Smooth muscle cell (in vitro differentiated cells): ENCODE measurements at regions not wholly inside any gene's neighbourhood (a gene's known extent, or its start where the extent isn't known, plus 50 kb on each side); places are given as distances from the start of the nearest gene placed in this dataset.

Experiments used
- DNase-seq: peaks from one replicate; lab custom pipeline; 2025; ENCODE audit not compliant: unreplicated experiment; lab: John Stamatoyannopoulos, UW
- H2AFZ ChIP-seq: fragments of 200-600 bp; sonication (generic); 2 replicates; pipeline ENCODE4 v1.6.0; 2016; ENCODE audit warnings: antibody characterized with exemption, low read depth, mild to moderate bottlenecking
- H3F3A ChIP-seq: fragments of 200-600 bp; sonication (generic); 2 replicates; pipeline ENCODE4 v1.6.0; 2017; ENCODE audit warnings: antibody characterized with exemption, low read depth
- H3K27ac ChIP-seq: fragments of 200-600 bp; sonication (generic); 2 replicates; pipeline ENCODE4 v1.5.1; 2016; ENCODE audit warnings: low read depth, mild to moderate bottlenecking
- H3K27me3 ChIP-seq: fragments of 200-600 bp; sonication (generic); 2 replicates; pipeline ENCODE4 v1.6.1; 2016; ENCODE audit warnings: low read depth, mild to moderate bottlenecking
- H3K36me3 ChIP-seq: fragments of 200-600 bp; sonication (generic); 2 replicates; pipeline ENCODE4 v1.5.1; 2016; ENCODE audit warnings: low read depth
- H3K4me1 ChIP-seq: fragments of 200-600 bp; sonication (generic); 2 replicates; pipeline ENCODE4 v1.5.1; 2016; ENCODE audit warnings: low read depth
- H3K4me2 ChIP-seq: fragments of 200-600 bp; sonication (generic); 2 replicates; pipeline ENCODE4 v1.6.0; 2016; ENCODE audit warnings: mild to moderate bottlenecking
- H3K4me3 ChIP-seq: fragments of 200-600 bp; sonication (generic); 2 replicates; pipeline ENCODE4 v1.5.1; 2016; ENCODE audit warnings: mild to moderate bottlenecking
- H3K79me2 ChIP-seq: fragments of 200-600 bp; sonication (generic); 2 replicates; pipeline ENCODE4 v1.6.0; 2016; ENCODE audit warnings: low read depth, mild to moderate bottlenecking
- H3K9ac ChIP-seq: fragments of 200-600 bp; sonication (generic); 2 replicates; pipeline ENCODE4 v1.6.0; 2016; ENCODE audit warnings: low read depth
- H3K9me3 ChIP-seq: fragments of 200-600 bp; sonication (generic); replicated peaks from 2 replicates; pipeline ENCODE4 v1.5.1; 2016; ENCODE audit warnings: low read depth
- H4K20me1 ChIP-seq: fragments of 200-600 bp; sonication (generic); 2 replicates; pipeline ENCODE4 v1.6.0; 2016; ENCODE audit warnings: low read depth
- WGBS: methylation state at CpG from one replicate; pipeline ENCODE4 v1.1.7; 2016; ENCODE audit warnings: low lambda C conversion rate; 5-methylcytosine and 5-hydroxymethylcytosine counted together
- TF ChIP-seq, protein P1 (sequence below): fragments of 200-600 bp; sonication (generic); IDR thresholded peaks from 2 replicates; pipeline ENCODE4 v1.5.1; 2017; ENCODE audit warnings: borderline replicate concordance, mild to moderate bottlenecking, antibody characterized with exemption; ENCODE audit not compliant: insufficient read depth, poor library complexity, severe bottlenecking

DNA sequence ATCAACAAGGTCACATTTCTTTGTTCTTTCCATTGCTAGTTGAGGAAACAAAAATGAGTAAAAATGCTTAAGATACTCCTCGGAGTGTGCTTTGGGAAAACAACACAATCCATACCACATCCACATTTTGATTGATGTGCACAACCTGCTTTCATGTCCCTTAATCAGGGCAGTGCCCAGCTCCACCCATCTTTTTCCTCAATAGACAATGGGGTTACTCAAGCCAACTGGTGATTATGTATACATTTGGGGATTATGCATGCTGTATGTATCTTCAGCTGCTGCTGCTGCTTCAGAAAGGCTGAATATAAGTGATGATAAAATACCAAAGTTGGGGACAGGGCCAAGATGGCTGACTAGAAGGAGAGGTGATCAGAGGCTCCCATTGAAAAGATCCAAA, 155.2 kb upstream of the VGLL2 start:
- Histone ChIP-seq H3K36me3 (no peaks in the 10 kb centered on the region), H3K27ac (no peak overlapping the region), H2AFZ (no peak overlapping the region), H3F3A (no peaks in the 10 kb centered on the region), H3K27me3 (no peaks in the 10 kb centered on the region), H3K4me2 (no peak overlapping the region), H3K9ac (no peak overlapping the region), H3K4me3 (no peak overlapping the region), H3K79me2 (no peaks in the 10 kb centered on the region), H4K20me1 (no peaks in the 10 kb centered on the region), H3K4me1 (no peaks in the 10 kb centered on the region), H3K9me3 (no peaks in the 10 kb centered on the region)
- DNase-seq, result no peak
- WGBS, result 77% methylated on average over 1 of the region's 1 CpG
- TF ChIP-seq, protein P1, sequence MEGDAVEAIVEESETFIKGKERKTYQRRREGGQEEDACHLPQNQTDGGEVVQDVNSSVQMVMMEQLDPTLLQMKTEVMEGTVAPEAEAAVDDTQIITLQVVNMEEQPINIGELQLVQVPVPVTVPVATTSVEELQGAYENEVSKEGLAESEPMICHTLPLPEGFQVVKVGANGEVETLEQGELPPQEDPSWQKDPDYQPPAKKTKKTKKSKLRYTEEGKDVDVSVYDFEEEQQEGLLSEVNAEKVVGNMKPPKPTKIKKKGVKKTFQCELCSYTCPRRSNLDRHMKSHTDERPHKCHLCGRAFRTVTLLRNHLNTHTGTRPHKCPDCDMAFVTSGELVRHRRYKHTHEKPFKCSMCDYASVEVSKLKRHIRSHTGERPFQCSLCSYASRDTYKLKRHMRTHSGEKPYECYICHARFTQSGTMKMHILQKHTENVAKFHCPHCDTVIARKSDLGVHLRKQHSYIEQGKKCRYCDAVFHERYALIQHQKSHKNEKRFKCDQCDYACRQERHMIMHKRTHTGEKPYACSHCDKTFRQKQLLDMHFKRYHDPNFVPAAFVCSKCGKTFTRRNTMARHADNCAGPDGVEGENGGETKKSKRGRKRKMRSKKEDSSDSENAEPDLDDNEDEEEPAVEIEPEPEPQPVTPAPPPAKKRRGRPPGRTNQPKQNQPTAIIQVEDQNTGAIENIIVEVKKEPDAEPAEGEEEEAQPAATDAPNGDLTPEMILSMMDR, result no peak

DNA sequence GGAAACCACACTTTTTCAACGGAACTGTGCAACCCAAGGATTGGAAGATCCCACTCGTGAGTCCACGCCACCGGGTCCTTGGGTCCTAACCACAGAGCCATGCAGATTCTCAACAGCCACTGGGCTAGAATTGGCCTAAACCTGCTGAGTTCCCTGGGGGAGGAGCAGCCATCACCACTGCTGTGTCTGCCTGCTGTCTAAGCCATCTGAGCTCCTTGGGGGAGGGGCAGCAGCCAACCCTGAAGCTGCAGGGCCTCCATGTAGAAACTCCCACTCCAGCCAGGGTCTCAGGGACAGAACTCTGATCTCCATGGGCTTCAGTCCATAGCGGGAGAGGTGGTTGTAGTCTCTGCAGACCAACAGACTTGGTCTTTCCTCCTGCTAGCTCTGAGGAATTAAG, 154.6 kb upstream of the VGLL2 start:
- Histone ChIP-seq H3K9ac (no peak overlapping the region), H3F3A (no peaks in the 10 kb centered on the region), H3K27me3 (no peaks in the 10 kb centered on the region), H3K36me3 (no peaks in the 10 kb centered on the region), H4K20me1 (no peaks in the 10 kb centered on the region), H3K79me2 (no peaks in the 10 kb centered on the region), H3K4me2 (no peak overlapping the region), H3K4me1 (no peaks in the 10 kb centered on the region), H3K4me3 (no peak overlapping the region), H2AFZ (no peak overlapping the region), H3K27ac (no peak overlapping the region), H3K9me3 (no peaks in the 10 kb centered on the region)
- TF ChIP-seq, protein P1, result no peak
- DNase-seq, result no peak
- 91% methylated on average over 5 of the region's 5 CpGs for WGBS

DNA sequence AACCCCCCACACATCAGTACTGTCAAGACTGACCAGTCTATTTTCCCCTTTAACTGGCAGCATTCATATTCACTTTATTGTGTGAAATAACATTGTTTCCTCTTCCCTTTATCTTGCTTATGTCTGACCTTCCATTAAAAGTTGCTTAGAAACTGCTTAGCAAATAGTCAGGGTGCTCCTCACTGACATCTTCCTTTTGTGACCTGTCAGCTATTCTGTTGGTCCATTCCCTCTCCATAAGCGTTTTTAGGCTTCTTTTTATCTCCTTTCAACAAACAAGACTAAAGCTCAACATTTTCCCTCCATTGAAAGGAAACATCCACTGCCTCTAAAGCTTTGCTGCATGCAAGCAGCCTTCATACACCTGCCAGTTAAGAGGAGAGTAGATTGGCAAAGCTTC, 147.7 kb upstream of the VGLL2 start:
- no peaks in the 10 kb centered on the region for H3K79me2 ChIP-seq
- H3F3A ChIP-seq, result no peaks in the 10 kb centered on the region
- DNase-seq, result no peak
- 52% methylated on average over 1 of the region's 1 CpG for WGBS
- H3K9ac ChIP-seq, result no peak overlapping the region
- no peak overlapping the region for H3K27ac ChIP-seq
- no peak overlapping the region for H2AFZ ChIP-seq
- no peak overlapping the region for H3K4me3 ChIP-seq
- H3K36me3 ChIP-seq, result no peaks in the 10 kb centered on the region
- H3K27me3 ChIP-seq, result no peaks in the 10 kb centered on the region
- H3K4me1 ChIP-seq, result no peaks in the 10 kb centered on the region
- TF ChIP-seq, protein P1, result no peak
- no peaks in the 10 kb centered on the region for H3K9me3 ChIP-seq
- no peak overlapping the region for H3K4me2 ChIP-seq
- H4K20me1 ChIP-seq, result no peaks in the 10 kb centered on the region

DNA sequence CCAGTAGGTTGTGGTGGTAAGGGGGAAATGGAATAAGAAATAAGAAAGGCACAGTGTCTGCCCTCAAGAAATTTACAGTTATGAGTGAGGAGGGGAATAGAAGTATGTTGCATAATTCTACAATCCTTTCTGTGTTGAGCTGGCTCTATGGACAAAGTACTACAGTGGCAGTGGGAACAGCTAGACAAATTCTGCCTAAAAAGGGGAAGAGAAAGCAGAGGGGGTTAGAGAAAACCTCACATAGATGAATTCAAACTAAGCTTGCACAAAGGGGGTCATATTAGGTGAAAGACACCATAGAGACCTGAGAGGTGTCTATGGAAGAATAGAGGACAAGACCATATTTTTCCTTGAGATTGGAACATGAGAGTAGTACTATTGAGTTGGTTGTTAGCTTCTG, 146.9 kb upstream of the VGLL2 start:
- Histone ChIP-seq H4K20me1 (no peaks in the 10 kb centered on the region), H3K4me3 (no peak overlapping the region), H3K36me3 (no peaks in the 10 kb centered on the region), H3F3A (no peaks in the 10 kb centered on the region), H3K9ac (no peak overlapping the region), H3K27me3 (no peaks in the 10 kb centered on the region), H3K9me3 (no peaks in the 10 kb centered on the region), H3K27ac (no peak overlapping the region), H3K4me1 (no peaks in the 10 kb centered on the region), H2AFZ (no peak overlapping the region), H3K4me2 (no peak overlapping the region), H3K79me2 (no peaks in the 10 kb centered on the region)
- DNase-seq, result no peak
- TF ChIP-seq, protein P1, result no peak
